Stimulated activated CD4-positive, alpha-beta T cell treated with anti-CD3 and anti-CD28 coated beads, Interleukin-1b, Interleukin-23, amount 100 ng/mL, for 24 hours (primary cell): ENCODE measurements at regions not wholly inside any gene's neighbourhood (a gene's known extent, or its start where the extent isn't known, plus 50 kb on each side); places are given as distances from the start of the nearest gene placed in this dataset.

Experiments used
- DNase-seq, 4 experiments: peaks; one replicate each; pipeline ENCODE4 v3.0.0-alpha.2; 2020; ENCODE audit warnings: low read depth in 4 of 4, low spot score in 1 of 4

DNA sequence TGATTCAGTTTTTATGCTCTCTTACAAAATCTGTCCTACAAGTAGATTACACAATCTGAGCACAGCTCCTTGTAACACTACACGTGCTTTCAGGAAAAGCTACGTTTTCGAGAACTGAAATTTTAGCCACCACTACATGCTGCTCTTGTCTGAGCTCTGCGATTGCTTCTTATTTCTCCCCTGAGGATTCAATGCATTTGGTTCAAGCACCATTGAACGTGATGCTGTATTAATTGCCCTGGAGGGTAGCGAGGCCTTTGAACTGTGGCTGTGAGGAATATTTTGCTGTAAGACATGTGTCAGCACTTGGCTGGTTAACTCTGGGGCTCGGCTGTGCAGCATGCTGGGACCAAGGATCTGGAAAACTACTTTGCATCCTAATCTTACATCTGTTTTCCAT lies 405.8 kb downstream of the EPHA4 start:
- no peak for DNase-seq

GRCh38 chr2:221167561-221167960 lies 404.5 kb downstream of the EPHA4 start:
- no peak for DNase-seq

DNA sequence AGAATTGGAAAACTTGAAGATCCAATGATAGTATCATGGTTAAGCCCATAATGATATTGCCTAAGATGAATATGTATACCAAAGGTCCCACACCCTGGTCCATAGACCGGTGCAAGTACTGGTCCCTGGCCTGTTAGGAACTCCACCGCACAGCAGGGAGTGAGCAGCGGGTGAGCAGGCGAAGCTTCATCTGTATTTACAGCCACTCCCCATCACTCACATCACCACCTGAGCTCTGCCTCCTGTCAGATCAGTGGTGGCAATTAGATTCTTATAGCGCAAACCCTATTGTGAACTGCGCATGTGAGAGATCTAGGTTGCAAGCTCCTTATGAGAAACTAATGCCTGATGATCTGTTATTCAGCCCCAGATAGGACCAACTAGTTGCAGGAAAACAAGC lies 402.4 kb downstream of the EPHA4 start:
- no peak for DNase-seq

GRCh38 chr2:221170548-221170947 lies 401.6 kb downstream of the EPHA4 start:
- no peak for DNase-seq

DNA sequence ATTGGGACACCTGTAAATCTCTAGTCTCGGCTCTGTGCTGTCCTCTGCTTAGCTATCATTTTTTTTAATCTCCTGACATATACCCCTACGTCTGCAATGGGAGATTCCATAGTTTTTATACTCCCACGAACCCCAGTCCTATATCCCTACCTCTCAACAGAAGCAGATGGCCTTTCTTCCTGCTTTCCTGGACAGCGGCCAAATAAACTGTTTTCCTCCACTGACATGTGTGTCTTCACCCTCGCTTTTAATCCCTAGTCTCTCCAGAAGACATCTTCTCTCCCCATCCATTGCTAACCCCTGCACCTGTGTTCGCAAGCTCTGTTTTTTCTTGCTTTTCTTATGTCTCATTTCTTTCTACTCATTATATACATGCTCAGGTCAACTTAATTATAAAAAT lies 395.4 kb downstream of the EPHA4 start:
- no peak for DNase-seq

GRCh38 chr2:221178139-221178538 lies 394.0 kb downstream of the EPHA4 start:
- no peak for DNase-seq

DNA sequence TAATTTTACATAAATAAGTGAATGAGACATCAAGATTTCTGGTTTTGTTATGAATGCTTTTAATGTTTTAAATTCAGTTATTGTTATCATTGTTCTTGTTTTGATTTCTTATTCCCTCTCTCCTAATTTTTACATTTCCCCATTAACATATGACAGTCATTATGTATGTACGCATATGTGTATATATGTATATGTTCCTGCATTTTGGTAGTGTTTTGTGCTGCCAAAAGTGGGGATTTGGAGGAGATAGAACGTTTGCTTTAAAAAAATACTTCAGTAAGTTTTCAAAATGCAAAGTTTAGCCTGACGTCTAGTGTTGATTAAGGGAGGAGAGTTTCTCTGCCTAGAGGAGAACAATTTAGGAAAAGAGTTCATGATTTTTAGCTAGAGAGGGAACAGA lies 385.2 kb downstream of the EPHA4 start:
- no peak for DNase-seq

- no peak for DNase-seq
These were observed 382.6 kb downstream of the EPHA4 start for GRCh38 chr2:221189431-221190067.

DNA sequence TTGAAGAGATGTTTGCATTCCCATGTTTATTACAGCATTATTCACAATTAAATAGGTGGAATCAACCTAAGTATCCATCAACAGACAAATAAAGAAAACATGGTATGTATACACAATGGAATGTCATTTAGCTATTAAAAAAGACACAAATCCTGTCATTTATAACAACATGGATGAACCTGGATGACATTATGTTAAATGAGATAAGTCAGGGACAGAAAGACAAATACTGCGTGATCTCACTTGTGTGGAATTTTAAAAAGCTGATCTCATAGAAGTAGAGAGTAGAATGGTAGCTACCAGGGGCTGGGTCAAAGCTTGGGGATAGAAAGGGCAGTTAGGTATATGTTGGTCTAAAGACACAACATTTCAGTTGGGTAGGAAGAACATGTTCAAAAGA lies 376.3 kb downstream of the EPHA4 start:
- DNase-seq = no peak

DNA sequence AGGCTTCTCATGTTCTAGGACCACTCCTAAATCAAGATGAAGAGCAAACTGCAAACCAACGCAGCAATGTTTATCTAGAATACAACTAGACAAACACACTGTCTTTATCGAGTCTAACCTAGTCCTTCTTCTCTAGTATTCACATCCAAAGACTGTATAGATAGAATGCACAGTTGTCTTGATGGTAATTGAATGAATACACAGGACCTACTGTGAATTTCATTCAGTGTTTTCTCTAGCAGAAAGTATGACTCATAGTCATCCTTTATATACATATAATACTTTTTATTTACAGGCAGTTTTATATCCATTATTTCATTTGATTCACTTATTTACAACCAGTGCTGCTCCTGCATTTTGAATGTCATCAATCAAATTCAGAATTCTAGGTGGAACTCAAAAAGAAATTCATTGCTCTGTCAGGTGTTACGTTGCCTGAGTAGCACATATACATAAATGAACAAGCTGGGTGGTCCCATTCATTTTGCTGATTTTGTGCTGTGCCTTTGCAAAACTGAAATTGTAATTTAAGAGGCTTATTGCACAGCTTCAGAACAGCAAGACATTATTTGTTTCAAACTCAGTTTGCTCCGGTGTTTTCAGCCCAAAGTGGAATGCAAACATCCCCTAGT lies 374.8 kb downstream of the EPHA4 start:
- DNase-seq = no peak

DNA sequence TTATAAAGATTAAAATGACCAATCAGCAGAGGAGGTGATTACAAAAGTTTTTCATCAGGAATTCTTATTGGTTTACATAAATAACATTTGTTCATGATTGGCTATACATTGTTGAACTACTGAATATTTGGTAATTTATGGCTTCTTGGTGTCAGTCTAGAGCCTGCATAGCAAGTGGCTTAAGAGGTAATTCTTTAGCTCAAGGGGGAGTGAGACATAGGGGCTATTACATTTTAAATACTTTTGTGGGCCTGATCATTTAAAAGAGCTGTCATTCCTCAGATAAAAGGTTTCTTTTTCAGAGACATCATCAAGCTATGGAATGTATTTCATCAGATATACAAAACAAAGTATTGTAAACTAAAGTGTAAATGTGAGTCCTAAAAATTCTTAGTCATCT lies 373.8 kb downstream of the EPHA4 start:
- no peak for DNase-seq

DNA sequence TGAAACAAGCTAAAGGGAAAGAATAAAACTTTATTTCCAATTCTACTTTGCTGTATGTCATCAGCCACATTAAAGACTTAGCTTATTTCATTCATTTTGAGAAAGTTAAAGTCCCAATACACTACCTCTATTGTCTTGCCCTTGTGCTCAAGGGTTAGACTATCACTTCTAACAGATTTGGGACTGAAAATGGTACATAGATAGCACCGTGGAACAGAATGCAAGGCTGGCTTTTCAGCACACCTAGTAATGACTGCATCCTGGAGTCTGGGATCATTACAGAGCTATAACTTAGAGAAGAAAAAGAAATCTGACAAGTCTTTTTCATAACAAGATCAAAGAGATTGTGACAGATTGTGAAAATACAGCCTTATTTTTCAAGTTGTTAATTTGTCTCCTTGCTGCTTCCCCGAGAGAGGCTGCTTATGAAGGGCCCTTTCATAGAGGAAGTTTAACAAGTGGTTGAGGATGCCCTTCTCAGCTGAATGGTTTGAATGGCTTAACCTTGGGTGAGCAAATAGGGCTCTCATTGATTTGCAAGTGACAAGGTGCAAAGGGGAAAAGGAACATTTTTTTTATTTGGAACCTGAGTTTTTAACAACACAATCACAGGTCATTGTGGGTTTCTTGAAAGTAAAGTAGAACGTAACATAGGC lies 371.8 kb downstream of the EPHA4 start:
- no peak for DNase-seq

DNA sequence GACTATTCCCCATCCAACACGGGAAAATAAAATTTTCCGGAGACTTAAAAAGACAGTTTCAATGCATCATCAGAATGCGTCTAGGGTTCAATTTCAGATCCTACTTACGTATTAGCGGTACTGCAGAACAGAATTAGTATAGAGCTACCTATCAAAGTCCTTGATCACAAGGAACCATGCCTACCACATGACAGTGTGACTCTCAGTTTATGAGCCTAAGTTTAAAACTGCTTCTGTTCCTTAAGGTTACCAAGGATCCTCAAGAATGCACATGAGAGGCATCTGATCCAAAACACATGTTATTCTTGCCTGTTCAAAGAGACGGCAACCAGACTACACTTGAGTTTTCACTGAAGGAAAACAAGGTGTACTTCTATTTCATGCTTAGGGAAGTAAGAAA lies 369.7 kb downstream of the EPHA4 start:
- no peak for DNase-seq

GRCh38 chr2:221203125-221203524 lies 369.0 kb downstream of the EPHA4 start:
- no peak for DNase-seq

GRCh38 chr2:221203856-221204255 lies 368.2 kb downstream of the EPHA4 start:
- DNase-seq = no peak

- DNase-seq = no peak
These were observed 367.4 kb downstream of the EPHA4 start for GRCh38 chr2:221204699-221205098.

GRCh38 chr2:221205103-221205673 lies 366.9 kb downstream of the EPHA4 start:
- no peak for DNase-seq

- DNase-seq = no peak
These were observed 361.4 kb downstream of the EPHA4 start for GRCh38 chr2:221210686-221211085.

DNA sequence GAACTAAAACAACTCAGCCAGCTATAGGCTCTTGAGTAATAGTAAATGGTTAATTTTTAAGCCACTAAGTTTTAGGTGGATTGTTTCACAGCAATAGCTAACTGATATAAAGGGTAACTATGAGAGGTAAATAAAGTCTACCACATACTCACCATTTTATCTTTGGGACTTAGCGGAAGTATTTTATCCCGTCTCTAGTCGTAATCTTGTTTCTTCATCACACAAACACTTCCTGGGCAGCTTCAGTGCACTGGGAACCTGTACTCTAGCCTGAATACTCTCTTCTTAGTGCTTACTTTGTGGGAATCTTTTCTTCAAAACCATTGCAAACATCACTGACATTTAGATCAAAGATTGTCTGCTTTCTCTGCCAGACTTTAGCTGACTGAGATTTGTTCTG lies 360.5 kb downstream of the EPHA4 start:
- no peak for DNase-seq

DNA sequence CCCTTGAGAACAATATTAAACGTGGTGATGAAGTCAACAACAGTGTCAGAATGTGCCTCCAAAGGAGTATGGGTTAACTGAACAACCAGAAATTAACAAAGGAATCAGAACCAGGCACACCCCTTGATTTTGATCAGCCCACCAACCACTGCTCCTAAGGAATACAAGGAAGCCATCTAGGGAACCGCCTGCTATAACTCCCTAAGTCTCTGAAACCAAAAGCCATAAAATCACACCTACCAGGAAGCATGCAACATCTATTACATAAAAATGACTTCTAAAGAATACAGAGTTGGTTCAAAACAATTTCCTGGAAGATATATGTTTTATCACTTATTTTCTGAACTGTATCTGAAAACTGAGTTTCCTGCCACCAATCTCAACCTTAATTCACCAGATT lies 360.0 kb downstream of the EPHA4 start:
- no peak for DNase-seq

- DNase-seq = no peak
These were observed 356.6 kb downstream of the EPHA4 start for GRCh38 chr2:221215487-221215886.

DNA sequence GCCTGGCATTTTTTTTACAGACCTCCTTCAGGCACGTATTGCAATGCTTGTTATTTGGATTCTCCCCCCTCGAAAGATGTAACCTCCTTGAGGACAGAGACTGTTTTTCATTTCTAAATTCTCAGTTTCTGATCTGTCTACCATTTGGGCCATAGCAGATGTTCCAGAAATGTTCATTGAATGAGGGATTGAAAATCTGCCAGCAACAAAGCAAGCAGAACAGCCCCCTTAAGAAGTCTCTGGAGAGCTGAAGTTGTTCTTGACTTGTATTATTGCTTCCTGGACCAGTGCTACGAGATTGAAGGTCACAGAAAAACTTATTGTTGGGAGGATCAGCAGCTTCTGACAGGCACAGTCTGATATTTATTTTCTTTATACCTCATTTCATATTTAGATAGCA lies 355.5 kb downstream of the EPHA4 start:
- DNase-seq = no peak
